ENCODE measurements at regions not wholly inside any gene's neighbourhood (a gene's known extent, or its start where the extent isn't known, plus 50 kb on each side); places are given as distances from the start of the nearest gene placed in this dataset.

DNA sequence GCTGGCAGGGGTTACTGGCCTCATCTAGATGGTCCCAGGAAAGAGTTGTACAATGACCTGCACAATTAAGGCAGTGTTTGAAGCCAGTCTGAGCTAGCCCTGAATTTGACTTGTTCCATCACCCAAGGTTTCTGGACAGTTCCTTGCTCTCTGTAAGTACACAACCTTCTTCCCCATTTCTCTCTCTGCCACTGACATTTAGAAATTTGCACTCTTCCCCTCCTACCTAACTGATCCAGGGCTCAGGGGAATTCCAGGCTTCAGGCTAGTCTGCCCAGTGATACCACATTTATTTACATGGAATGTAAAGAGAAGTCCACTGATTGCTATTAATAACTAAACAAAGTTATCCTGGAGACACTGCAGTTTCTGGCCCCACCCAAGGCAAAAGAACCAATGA is 139.0 kb upstream of the GPR26 start:
- DNase-seq (ENCODE audit: insufficient read length, low spot score) = no peak
- TF ChIP-seq POLR2A (IDR thresholded peaks at IDR 0.05; ENCODE audit: low read depth, low read length) (no peak), SPI1 (IDR thresholded peaks at IDR 0.05; ENCODE audit: low read depth, low read length) (peak; percentile 12; the same call in 1 of the 2 replicates), PAX5 (IDR thresholded peaks at IDR 0.05; ENCODE audit: insufficient read depth, low read length, severe bottlenecking) (no peak), TAF1 (IDR thresholded peaks at IDR 0.05; ENCODE audit: low read depth, low read length) (no peak)
- FAIRE-seq = peak; percentile 75

DNA sequence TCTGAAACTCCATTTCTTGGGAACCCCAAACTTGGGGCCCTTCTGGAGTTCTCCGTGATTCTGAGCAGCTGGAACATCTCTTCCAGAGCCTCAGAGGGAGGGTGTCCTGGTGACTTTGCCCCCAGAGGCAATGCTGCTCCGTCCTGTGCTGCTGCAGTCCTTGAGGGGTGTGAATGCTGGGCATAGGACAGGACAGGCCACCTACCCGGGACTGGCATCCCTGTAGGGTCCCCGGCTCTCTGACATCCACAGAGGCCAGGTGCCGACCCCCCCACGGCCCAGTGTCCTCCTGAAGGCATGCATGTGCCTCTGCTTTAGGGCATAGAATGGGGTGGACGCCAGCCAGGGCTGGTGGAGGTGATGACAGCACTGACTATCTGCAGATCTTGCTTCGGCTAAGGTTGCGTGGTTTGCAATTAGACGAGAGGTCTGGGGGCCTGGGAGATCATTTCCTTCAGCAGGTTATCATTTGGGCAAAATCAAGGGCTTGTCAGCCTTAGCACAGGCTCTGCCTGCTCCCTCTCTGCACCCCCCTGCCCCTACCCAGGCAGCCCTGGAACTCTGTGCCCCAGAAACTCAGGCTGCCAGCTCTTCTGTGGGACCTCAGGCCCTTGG is 136.9 kb upstream of the GPR26 start:
- DNase-seq (ENCODE audit: insufficient read length, low spot score) (no peak), FAIRE-seq (no peak)
- TF ChIP-seq POLR2AphosphoS5 (IDR thresholded peaks at IDR 0.05; ENCODE audit: low read depth, low read length) (no peak), TAF1 (IDR thresholded peaks at IDR 0.05; ENCODE audit: low read depth, low read length) (no peak), POLR2A (IDR thresholded peaks at IDR 0.05; ENCODE audit: low read depth, low read length) (no peak), PAX5 (IDR thresholded peaks at IDR 0.05; ENCODE audit: insufficient read depth, low read length, severe bottlenecking) (no peak), SPI1 (IDR thresholded peaks at IDR 0.05; ENCODE audit: low read depth, low read length) (no peak), POU2F2 (IDR thresholded peaks at IDR 0.05; ENCODE audit: low read depth, low read length) (no peak)

DNA sequence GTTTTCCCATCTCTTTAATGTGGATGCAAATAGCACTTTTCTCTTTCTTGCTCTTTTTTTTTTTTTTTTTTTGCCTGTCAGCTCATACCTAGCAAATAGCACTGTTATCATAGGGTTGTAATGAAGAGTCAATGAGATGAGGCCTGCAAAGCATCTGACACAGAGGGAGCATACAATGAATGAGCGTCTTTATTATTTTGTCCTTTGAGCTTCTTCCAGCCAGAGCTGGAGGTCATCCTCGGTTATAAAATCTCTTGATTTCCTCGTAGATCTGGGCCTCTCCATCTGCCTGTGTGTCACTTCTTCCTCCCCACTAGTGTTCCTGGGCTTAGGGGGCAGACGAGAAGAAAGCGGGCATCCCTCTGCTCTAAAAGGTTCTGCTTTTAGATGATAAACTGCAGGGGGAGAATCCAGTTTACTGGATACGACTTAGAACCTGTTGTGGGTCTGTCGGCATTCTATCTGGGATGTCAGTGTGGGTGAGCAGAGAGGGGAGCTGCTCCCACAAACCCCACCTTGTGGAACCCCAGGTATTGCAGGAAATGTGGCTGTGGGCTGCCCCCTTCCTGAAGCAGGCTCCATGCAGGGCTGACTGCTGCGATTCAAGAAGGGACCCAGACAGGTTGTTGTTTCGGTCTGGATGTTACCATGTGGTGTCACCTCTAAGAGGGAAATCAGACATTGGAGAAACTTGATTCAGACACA is 135.8 kb upstream of the GPR26 start:
- DNase-seq (ENCODE audit: insufficient read length, low spot score) (no peak), FAIRE-seq (peak; percentile 58)
- TF ChIP-seq PAX5 (IDR thresholded peaks at IDR 0.05; ENCODE audit: insufficient read depth, low read length, severe bottlenecking) (no peak), TAF1 (IDR thresholded peaks at IDR 0.05; ENCODE audit: low read depth, low read length) (no peak), POLR2AphosphoS5 (IDR thresholded peaks at IDR 0.05; ENCODE audit: low read depth, low read length) (no peak), POLR2A (IDR thresholded peaks at IDR 0.05; ENCODE audit: low read depth, low read length) (no peak), SPI1 (IDR thresholded peaks at IDR 0.05; ENCODE audit: low read depth, low read length) (no peak), POU2F2 (IDR thresholded peaks at IDR 0.05; ENCODE audit: low read depth, low read length) (no peak)

DNA sequence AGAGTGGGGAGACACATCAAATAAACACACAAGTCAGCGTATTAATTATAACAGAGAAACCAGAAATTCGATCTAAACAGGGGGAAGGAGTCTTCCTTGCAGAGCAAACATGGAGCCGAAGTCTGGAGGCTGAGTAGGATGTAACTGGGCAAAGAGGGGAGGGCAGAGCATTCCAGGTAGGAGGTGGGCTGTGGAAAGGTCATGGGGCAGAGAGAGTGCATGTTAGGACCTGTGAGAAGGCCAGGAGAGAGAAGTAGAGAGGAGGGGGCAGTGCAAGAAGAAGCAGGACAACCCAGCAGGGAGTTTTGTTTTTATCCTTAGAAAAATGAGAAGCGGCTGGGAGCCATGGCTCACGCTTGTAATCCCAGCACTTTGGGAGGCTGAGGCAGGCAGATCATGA is 130.8 kb upstream of the GPR26 start:
- DNase-seq (ENCODE audit: insufficient read length, low spot score) (no peak), FAIRE-seq (no peak)
- no peak for TF ChIP-seq SPI1 (IDR thresholded peaks at IDR 0.05; ENCODE audit: low read depth, low read length)
- no peak for TF ChIP-seq TAF1 (IDR thresholded peaks at IDR 0.05; ENCODE audit: low read depth, low read length)
- no peak for TF ChIP-seq POLR2AphosphoS5 (IDR thresholded peaks at IDR 0.05; ENCODE audit: low read depth, low read length)
- TF ChIP-seq POLR2A (IDR thresholded peaks at IDR 0.05; ENCODE audit: low read depth, low read length) = no peak
- no peak for TF ChIP-seq POU2F2 (IDR thresholded peaks at IDR 0.05; ENCODE audit: low read depth, low read length)
- no peak for TF ChIP-seq PAX5 (IDR thresholded peaks at IDR 0.05; ENCODE audit: insufficient read depth, low read length, severe bottlenecking)

DNA sequence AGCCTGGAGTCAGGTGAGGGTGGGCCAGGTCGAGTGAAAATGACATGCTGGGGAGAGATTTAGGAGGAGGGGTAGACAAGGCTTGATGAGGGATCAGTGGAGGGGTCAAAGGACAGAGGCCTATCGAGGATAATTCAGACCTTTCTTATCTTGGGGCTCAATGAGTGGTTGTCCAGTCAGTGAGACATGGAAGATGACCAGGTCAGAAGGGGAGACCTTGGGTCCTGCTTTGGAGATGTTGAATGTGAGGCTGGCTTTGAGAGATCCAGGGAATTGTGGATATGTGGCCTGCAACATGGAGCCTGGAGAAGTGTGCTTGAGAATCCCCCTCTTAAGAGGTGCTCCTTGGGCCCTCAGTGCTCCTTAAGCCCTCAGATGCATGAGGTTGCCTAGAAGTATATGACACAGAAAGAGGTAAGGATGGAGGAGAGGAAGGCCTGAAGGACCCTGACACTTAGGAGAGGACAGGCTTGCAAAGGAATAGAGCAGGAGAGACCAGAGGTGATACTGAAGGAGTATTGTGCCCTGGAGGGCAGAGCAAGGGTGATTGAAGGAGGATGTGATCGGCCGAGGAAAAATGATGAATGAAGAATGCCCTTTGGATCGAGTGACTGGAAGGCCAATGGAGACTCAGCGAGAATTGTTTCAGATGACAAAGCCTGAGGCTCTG is 129.8 kb upstream of the GPR26 start:
- DNase-seq (ENCODE audit: insufficient read length, low spot score) (no peak), FAIRE-seq (no peak)
- TF ChIP-seq PAX5 (IDR thresholded peaks at IDR 0.05; ENCODE audit: insufficient read depth, low read length, severe bottlenecking) (no peak), TAF1 (IDR thresholded peaks at IDR 0.05; ENCODE audit: low read depth, low read length) (no peak), POLR2AphosphoS5 (IDR thresholded peaks at IDR 0.05; ENCODE audit: low read depth, low read length) (no peak), SPI1 (IDR thresholded peaks at IDR 0.05; ENCODE audit: low read depth, low read length) (no peak), POU2F2 (IDR thresholded peaks at IDR 0.05; ENCODE audit: low read depth, low read length) (no peak), POLR2A (IDR thresholded peaks at IDR 0.05; ENCODE audit: low read depth, low read length) (no peak)

DNA sequence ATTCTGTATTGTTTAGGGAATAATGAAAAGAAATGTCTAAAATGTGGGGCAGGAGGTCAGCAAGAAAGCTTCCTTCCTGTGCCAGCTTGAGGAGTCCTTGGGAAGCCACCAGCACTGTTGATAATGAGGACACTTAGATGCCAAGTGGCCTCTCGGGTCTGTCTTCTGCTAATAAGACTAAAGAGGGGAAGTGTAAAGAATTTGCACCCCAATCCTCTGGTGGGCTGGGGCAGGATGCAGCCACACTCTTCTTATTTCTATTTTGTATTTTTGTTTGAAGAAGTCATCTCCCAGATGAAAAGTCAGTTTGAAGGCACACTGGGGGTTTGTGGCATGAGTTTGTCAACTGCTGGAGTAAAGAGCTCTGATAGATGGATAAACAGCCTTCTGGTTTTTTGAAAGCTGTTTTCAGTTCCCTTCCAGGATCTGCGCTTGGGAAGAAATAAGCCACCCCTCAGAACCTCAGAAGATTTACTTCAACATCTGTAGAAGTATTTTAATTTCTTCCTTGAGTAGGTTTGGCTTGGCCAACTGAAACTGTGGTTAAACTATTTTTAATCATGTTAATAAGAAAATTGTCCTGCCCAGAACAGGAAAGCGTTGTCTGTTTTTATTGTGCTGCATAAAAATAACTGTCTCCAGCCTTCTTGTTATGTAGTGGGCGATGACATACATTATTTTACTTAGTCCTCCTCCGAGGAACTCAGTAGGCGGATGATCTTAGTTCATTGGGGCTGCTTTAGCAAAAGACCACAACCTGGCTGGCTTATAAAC is 128.8 kb upstream of the GPR26 start:
- no peak for FAIRE-seq

DNA sequence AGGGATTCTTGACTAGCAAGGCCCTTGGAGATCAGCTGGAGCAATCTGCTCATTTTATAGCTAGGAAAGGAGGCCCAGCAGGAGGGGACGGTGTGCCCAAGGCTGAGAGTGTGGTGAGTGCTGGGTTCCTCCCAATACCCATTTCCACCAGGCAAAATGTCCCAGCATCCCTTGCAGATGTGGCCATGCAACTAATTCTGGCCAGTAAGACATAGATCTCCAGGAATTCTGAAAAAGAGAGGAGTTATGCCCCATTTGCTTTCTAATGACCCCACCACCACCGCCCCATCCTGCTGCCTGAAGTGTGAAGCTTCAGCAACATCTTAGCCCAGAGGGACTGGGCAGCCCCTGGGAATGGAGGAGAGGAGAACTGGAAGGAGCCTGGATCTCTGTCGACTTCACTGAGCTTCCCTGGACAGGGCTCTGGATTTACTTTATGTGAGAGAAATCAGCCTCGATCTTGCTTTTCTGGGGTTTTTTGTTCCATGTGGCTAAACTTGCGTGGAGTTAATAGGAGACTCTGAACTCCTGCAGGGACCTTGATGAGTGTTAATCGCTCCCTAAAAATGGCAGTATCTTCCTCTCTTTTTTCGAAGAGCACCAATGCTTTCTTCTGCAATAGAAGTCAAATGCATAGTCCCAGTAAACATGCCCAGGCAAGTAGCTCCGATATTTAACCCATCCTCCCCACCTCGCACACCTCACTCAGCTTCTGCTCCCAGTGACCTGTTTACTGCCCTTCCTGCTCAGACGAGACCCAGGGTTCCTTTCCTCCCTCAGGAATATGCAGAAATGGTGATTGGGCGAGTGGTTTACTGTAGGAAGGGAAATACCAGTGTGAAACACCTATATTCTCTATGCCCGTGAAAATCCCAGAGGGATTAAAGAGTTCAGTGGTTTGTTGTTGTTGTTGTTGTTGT is 127.5 kb upstream of the GPR26 start:
- TF ChIP-seq PAX5 (IDR thresholded peaks at IDR 0.05; ENCODE audit: insufficient read depth, low read length, severe bottlenecking) (no peak), SPI1 (IDR thresholded peaks at IDR 0.05; ENCODE audit: low read depth, low read length) (no peak), POLR2A (IDR thresholded peaks at IDR 0.05; ENCODE audit: low read depth, low read length) (no peak), POLR2AphosphoS5 (IDR thresholded peaks at IDR 0.05; ENCODE audit: low read depth, low read length) (no peak), POU2F2 (IDR thresholded peaks at IDR 0.05; ENCODE audit: low read depth, low read length) (no peak), TAF1 (IDR thresholded peaks at IDR 0.05; ENCODE audit: low read depth, low read length) (no peak)
- peak; percentile 78 for FAIRE-seq
- no peak for DNase-seq (ENCODE audit: insufficient read length, low spot score)

More for the DNA sequence above, 128.8 kb upstream of the GPR26 start:
- TF ChIP-seq SPI1 (IDR thresholded peaks at IDR 0.05; ENCODE audit: low read depth, low read length) (peak; percentile 77), POU2F2 (IDR thresholded peaks at IDR 0.05; ENCODE audit: low read depth, low read length) (no peak)
- no peak for DNase-seq (ENCODE audit: insufficient read length, low spot score)

DNA sequence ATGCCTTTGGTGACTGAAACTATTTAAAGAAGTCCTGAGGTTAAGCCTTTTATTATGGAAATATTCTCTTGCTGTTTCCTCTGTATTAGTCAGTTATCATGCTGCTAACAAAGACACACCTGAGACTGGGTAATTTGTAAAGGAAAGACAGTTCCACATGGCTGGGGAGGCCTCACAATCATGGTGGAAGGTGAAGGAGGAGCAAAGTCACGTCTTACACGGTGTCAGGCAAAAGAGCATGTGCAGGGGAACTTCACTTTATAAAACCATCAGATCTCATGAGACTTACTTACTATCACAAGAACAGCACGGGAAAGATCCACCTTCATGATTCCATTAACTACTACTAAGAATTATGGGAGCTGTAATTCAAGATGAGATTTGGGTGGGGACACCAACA is 121.2 kb upstream of the GPR26 start:
- TF ChIP-seq SPI1 (IDR thresholded peaks at IDR 0.05; ENCODE audit: low read depth, low read length) = no peak
- no peak for TF ChIP-seq POU2F2 (IDR thresholded peaks at IDR 0.05; ENCODE audit: low read depth, low read length)
- TF ChIP-seq POLR2AphosphoS5 (IDR thresholded peaks at IDR 0.05; ENCODE audit: low read depth, low read length) = no peak
- no peak for TF ChIP-seq TAF1 (IDR thresholded peaks at IDR 0.05; ENCODE audit: low read depth, low read length)
- no peak for TF ChIP-seq POLR2A (IDR thresholded peaks at IDR 0.05; ENCODE audit: low read depth, low read length)
- FAIRE-seq = peak; percentile 28

More for the DNA sequence above, 121.2 kb upstream of the GPR26 start:
- DNase-seq (ENCODE audit: insufficient read length, low spot score) = no peak
